Calu3 (cell line): ENCODE measurements at regions not wholly inside any gene's neighbourhood (a gene's known extent, or its start where the extent isn't known, plus 50 kb on each side); places are given as distances from the start of the nearest gene placed in this dataset.

Source experiments
- BruUV-seq: library from RNA; stranded (reverse); fragments of 400-500 nt; replicated peaks from 2 replicates; lab custom pipeline; 2021; lab: Mats Ljungman, UMichigan
- CTCF ChIA-PET: fragments of 300-600 bp; sonication (Branson Sonifier 250); formaldehyde crosslinking; loops from one replicate; lab custom pipeline; 2022; ENCODE audit warnings: antibody characterized with exemption; lab: Charles Lee
- DNase-seq: peaks from one replicate; pipeline ENCODE4 v3.0.0; 2022
- H3K27ac Mint-ChIP-seq: one replicate; pipeline ENCODE4 v1.8.0; 2022; ENCODE audit warnings: mixed read lengths; ENCODE audit not compliant: unreplicated experiment
- H3K27me3 Mint-ChIP-seq: one replicate; pipeline ENCODE4 v1.8.0; 2022; ENCODE audit warnings: mixed read lengths; ENCODE audit not compliant: unreplicated experiment
- H3K36me3 Mint-ChIP-seq: one replicate; pipeline ENCODE4 v1.8.0; 2022; ENCODE audit warnings: mild to moderate bottlenecking, moderate library complexity, mixed read lengths; ENCODE audit not compliant: insufficient read depth, unreplicated experiment
- H3K4me1 Mint-ChIP-seq: one replicate; pipeline ENCODE4 v1.8.0; 2022; ENCODE audit warnings: mild to moderate bottlenecking, low read depth, mixed read lengths; ENCODE audit not compliant: unreplicated experiment
- H3K4me3 Mint-ChIP-seq: one replicate; pipeline ENCODE4 v1.8.0; 2022; ENCODE audit warnings: mild to moderate bottlenecking, low read depth, moderate library complexity, mixed read lengths; ENCODE audit not compliant: unreplicated experiment
- H3K9me3 Mint-ChIP-seq: one replicate; pipeline ENCODE4 v1.8.0; 2022; ENCODE audit warnings: low read depth, mixed read lengths; ENCODE audit not compliant: unreplicated experiment
- intact Hi-C: fragments of 100-400 bp; cut with micrococcal nuclease; formaldehyde crosslinking; loops from one replicate; pipeline ENCODE4 v1.10.0; 2022; ENCODE audit not compliant: unreplicated experiment
- TF ChIP-seq, protein P1 (sequence below): fragments of 200-600 bp; IDR thresholded peaks from one replicate; pipeline ENCODE4 v1.8.0; 2022; ENCODE audit warnings: antibody characterized with exemption; ENCODE audit not compliant: unreplicated experiment

DNA sequence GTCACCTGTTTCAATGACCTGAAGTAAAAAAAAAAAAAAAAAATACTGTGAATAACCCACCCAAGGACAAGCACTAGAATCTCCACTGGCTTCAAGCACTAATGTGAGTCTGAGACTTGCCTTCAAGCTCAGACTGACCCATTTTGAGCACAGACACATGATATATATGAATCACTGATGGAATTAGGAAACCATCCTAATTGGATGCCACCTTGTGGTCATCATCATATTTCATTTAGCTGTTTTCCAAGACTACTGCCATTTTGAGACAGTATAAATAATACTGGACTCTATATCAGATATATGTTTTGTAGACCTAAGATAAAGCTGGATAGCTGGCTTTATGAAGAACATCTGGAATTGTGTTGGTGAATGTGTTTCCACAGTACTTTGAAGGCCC lies 1232.0 kb downstream of the KCNT2 start:
- BruUV-seq, result no TSS peak
- TF ChIP-seq, protein P1, sequence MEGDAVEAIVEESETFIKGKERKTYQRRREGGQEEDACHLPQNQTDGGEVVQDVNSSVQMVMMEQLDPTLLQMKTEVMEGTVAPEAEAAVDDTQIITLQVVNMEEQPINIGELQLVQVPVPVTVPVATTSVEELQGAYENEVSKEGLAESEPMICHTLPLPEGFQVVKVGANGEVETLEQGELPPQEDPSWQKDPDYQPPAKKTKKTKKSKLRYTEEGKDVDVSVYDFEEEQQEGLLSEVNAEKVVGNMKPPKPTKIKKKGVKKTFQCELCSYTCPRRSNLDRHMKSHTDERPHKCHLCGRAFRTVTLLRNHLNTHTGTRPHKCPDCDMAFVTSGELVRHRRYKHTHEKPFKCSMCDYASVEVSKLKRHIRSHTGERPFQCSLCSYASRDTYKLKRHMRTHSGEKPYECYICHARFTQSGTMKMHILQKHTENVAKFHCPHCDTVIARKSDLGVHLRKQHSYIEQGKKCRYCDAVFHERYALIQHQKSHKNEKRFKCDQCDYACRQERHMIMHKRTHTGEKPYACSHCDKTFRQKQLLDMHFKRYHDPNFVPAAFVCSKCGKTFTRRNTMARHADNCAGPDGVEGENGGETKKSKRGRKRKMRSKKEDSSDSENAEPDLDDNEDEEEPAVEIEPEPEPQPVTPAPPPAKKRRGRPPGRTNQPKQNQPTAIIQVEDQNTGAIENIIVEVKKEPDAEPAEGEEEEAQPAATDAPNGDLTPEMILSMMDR, result no peak

DNA sequence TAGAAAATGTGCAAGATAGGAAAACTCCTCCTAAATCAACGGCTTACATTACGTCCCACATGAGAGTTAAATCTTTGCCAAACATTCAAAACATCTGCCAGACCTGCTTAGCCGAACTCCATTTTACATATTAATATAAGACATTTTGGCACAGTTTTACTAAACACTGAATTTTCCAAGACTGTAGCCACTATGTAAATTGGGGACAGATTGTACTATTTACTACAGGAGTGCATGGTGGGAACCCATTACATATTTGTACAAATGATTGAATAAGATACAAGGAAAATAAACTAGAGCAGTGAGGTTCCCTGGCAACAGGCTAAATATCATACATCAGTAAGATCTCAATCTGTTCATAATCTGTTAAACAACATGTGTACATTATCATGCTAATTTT lies 1234.4 kb downstream of the KCNT2 start:
- BruUV-seq, result no TSS peak
- no peak overlapping the region for H3K27ac Mint-ChIP-seq
- intact Hi-C loops, result no loop called here
- CTCF ChIA-PET, result no interaction called here
- no peak overlapping the region for H3K4me3 Mint-ChIP-seq
- DNase-seq, result no peak
- H3K9me3 Mint-ChIP-seq, result no peaks in the 10 kb centered on the region
- no peaks in the 10 kb centered on the region for H3K36me3 Mint-ChIP-seq
- TF ChIP-seq, protein P1, result no peak
- H3K27me3 Mint-ChIP-seq, result no peaks in the 10 kb centered on the region
- no peaks in the 10 kb centered on the region for H3K4me1 Mint-ChIP-seq

More for the DNA sequence above, 1232.0 kb downstream of the KCNT2 start:
- intact Hi-C loops, result no loop called here
- no peaks in the 10 kb centered on the region for H3K27me3 Mint-ChIP-seq
- no peak overlapping the region for H3K27ac Mint-ChIP-seq
- no peaks in the 10 kb centered on the region for H3K36me3 Mint-ChIP-seq
- CTCF ChIA-PET, result interaction anchor here (0.7 kb wide), 3 partner anchors 12 to 642 kb away, joined by 4 to 6 read pairs (median 6); no protein-coding TSS in a partner anchor
- no peak overlapping the region for H3K4me3 Mint-ChIP-seq
- H3K4me1 Mint-ChIP-seq, result no peaks in the 10 kb centered on the region
- no peaks in the 10 kb centered on the region for H3K9me3 Mint-ChIP-seq
- no peak for DNase-seq

DNA sequence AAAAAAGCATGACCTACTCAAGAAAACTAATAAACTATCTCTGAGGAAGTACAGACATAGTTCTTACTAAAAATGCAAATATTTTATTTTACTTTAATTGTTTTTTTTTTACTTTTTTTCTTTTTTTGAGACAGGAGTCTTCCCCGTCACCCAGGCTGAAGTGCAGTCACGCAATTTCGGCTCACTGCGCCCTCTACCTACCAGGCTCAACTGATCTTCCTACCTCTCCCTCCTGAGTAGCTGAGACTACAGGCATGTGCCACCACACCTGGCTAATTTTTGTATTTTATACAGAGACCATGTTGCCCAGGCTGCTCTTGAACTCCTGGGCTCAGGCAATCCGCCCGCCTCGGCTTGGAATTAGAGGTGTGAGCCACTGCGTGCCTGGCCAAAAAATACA lies 1263.1 kb downstream of the KCNT2 start:
- H3K27ac Mint-ChIP-seq, result no peak overlapping the region
- no peaks in the 10 kb centered on the region for H3K4me1 Mint-ChIP-seq
- no peaks in the 10 kb centered on the region for H3K9me3 Mint-ChIP-seq
- intact Hi-C loops, result no loop called here
- no TSS peak for BruUV-seq
- no peak overlapping the region for H3K4me3 Mint-ChIP-seq
- H3K27me3 Mint-ChIP-seq, result no peaks in the 10 kb centered on the region
- CTCF ChIA-PET, result no interaction called here
- TF ChIP-seq, protein P1, result no peak
- DNase-seq, result no peak
- no peaks in the 10 kb centered on the region for H3K36me3 Mint-ChIP-seq

DNA sequence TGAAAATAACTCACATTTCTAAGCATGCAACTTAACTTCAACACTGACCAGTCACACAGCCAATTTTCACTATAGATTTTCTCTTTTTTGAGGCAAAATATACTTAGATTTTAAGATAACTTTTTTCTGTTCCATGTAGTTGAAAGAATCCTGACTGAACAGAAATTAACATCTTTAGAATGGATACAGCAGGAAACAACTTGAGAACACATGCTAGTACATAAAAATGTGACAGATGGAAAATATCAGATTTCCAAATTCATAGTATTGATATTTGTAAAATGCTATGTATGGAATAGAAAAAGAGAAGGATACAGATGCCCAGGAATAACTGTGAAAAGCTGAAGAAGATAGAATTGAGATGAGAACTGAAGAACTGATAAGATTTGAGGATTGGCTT lies 1270.6 kb downstream of the KCNT2 start:
- no peaks in the 10 kb centered on the region for H3K27me3 Mint-ChIP-seq
- CTCF ChIA-PET, result interaction anchor here (1.0 kb wide), 1 partner anchor 65 kb away, joined by 3 read pairs; no protein-coding TSS in a partner anchor
- TF ChIP-seq, protein P1, result no peak
- H3K4me3 Mint-ChIP-seq, result no peak overlapping the region
- DNase-seq, result no peak
- no peaks in the 10 kb centered on the region for H3K9me3 Mint-ChIP-seq
- intact Hi-C loops, result no loop called here
- H3K36me3 Mint-ChIP-seq, result no peaks in the 10 kb centered on the region
- no peaks in the 10 kb centered on the region for H3K4me1 Mint-ChIP-seq
- H3K27ac Mint-ChIP-seq, result no peak overlapping the region
- no TSS peak for BruUV-seq
